ENCODE measurements at regions not wholly inside any gene's neighbourhood (a gene's known extent, or its start where the extent isn't known, plus 50 kb on each side); places are given as distances from the start of the nearest gene placed in this dataset.

DNA sequence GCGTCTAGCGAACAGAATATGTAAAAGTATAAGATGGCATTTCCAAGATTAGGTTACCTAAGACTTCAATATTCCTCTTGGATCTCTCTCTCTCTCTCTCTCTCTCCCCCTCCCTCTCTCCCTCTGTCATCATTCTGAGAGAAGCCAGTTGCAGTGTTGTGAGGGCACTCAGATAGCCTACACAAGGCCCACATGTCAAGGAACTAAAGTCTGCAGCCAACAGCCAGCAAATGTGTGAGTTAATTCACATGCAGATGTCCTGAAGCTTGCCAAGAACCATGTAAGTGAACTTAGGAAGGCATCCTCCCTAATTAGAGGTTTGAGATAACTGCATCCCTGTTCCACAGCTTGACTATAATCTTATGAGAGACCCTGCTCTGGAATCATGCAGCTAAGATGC lies 822.9 kb upstream of the PRR20A start:
- Histone ChIP-seq H3K4me3 (no peak overlapping the region), H3K4me1 (no peaks in the 10 kb centered on the region), H3K9me3 (no peaks in the 10 kb centered on the region), H3K36me3 (no peaks in the 10 kb centered on the region), H3K27ac (no peak overlapping the region), H3K27me3 (no peaks in the 10 kb centered on the region)
- DNase-seq (no peak), ATAC-seq (ENCODE audit: low FRiP score in 2 of 2) (no peak)
- TF ChIP-seq POLR2A (IDR thresholded peaks at IDR 0.05) (no peak), POLR2AphosphoS5 (IDR thresholded peaks at IDR 0.05) (no peak), EP300 (IDR thresholded peaks at IDR 0.05) (no peak)
- TF ChIP-seq, protein P1, sequence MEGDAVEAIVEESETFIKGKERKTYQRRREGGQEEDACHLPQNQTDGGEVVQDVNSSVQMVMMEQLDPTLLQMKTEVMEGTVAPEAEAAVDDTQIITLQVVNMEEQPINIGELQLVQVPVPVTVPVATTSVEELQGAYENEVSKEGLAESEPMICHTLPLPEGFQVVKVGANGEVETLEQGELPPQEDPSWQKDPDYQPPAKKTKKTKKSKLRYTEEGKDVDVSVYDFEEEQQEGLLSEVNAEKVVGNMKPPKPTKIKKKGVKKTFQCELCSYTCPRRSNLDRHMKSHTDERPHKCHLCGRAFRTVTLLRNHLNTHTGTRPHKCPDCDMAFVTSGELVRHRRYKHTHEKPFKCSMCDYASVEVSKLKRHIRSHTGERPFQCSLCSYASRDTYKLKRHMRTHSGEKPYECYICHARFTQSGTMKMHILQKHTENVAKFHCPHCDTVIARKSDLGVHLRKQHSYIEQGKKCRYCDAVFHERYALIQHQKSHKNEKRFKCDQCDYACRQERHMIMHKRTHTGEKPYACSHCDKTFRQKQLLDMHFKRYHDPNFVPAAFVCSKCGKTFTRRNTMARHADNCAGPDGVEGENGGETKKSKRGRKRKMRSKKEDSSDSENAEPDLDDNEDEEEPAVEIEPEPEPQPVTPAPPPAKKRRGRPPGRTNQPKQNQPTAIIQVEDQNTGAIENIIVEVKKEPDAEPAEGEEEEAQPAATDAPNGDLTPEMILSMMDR (IDR thresholded peaks at IDR 0.05) = no peak
- WGBS, 2 donors = 95 to 97% methylated on average over 2 of the region's 2 CpGs

DNA sequence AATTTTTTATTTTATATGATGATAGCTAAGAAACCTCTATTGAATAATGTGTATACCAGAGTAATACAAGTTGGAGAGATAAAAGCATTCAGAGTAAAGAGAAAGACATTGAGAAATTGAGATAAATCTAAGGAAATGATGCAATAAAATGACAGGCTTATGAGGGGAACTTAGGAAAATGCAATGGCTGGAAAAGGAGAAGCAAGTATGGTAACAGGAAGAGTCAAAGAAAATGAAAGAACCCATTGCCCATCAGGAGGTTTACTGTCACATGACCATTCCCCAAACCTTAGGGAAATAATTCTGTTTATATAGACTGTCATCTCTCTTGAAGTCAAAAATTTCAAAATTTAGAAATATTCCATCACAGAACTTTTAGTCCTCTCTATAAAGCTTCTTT lies 808.0 kb upstream of the PRR20A start:
- no peak for ATAC-seq (ENCODE audit: low FRiP score in 2 of 2)

DNA sequence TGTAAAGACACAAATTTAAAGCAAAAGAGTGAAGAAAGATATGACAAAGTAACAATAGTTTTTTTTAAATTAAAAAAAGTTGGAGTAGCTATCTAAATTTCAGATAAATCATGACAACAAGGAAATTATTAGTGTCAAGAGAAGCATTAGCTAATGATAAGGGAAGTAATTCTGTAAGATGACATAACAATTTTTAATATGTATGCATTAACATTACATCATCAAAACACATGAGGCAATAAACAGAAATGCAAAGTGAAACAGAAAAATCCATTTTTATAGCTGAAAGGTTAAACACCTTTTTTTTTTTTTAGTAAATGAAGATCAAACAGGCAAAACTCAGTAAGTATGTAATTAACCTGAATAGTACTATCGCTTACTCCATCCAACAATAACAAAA lies 804.9 kb upstream of the PRR20A start:
- H3K36me3 ChIP-seq = no peaks in the 10 kb centered on the region
- no peak overlapping the region for H3K4me3 ChIP-seq
- 86 to 94% methylated on average over 1 of the region's 1 CpG for WGBS, 2 donors
- H3K27ac ChIP-seq = no peak overlapping the region
- DNase-seq (no peak), ATAC-seq (ENCODE audit: low FRiP score in 2 of 2) (no peak)
- no peaks in the 10 kb centered on the region for H3K9me3 ChIP-seq
- H3K27me3 ChIP-seq = no peaks in the 10 kb centered on the region
- TF ChIP-seq, protein P1 (IDR thresholded peaks at IDR 0.05) = no peak
- no peak for TF ChIP-seq POLR2A (IDR thresholded peaks at IDR 0.05)
- H3K4me1 ChIP-seq = no peaks in the 10 kb centered on the region

More for the DNA sequence above, 808.0 kb upstream of the PRR20A start:
- no peak for TF ChIP-seq EP300 (IDR thresholded peaks at IDR 0.05)
- no peak for TF ChIP-seq POLR2AphosphoS5 (IDR thresholded peaks at IDR 0.05)
- TF ChIP-seq, protein P1 (IDR thresholded peaks at IDR 0.05) = no peak
- TF ChIP-seq POLR2A (IDR thresholded peaks at IDR 0.05) = no peak
- no peaks in the 10 kb centered on the region for H3K4me1 ChIP-seq
- no peaks in the 10 kb centered on the region for H3K36me3 ChIP-seq
- no peak overlapping the region for H3K27ac ChIP-seq
- H3K9me3 ChIP-seq = no peaks in the 10 kb centered on the region
- no peak for DNase-seq
- H3K27me3 ChIP-seq = no peaks in the 10 kb centered on the region
- H3K4me3 ChIP-seq = no peak overlapping the region

DNA sequence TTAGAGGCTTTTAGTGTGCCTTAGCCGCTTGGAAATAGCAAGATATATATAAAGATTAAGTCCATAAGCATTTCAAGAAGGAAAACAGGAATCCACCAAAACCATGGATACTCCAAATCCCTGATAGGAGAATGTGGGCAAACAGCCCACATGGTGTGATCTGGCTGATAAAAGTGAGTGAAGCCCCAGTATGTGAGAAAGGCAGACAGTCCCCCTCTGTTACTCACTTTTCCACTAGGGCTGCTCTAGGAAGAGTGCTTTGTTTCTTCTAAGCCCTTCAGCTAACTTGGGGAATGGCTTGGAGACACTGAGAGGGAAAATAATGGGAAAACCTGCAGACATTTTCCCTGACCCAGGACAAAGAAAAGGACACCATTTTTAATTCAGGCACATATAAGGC lies 802.3 kb upstream of the PRR20A start:
- TF ChIP-seq POLR2AphosphoS5 (IDR thresholded peaks at IDR 0.05) = no peak
- no peak for TF ChIP-seq POLR2A (IDR thresholded peaks at IDR 0.05)
- TF ChIP-seq EP300 (IDR thresholded peaks at IDR 0.05) = no peak
- TF ChIP-seq, protein P1 (IDR thresholded peaks at IDR 0.05) = no peak
- ATAC-seq (ENCODE audit: low FRiP score in 2 of 2) (no peak), DNase-seq (no peak)
- Histone ChIP-seq H3K36me3 (no peaks in the 10 kb centered on the region), H3K27ac (no peak overlapping the region), H3K4me1 (no peaks in the 10 kb centered on the region), H3K4me3 (no peak overlapping the region), H3K27me3 (no peaks in the 10 kb centered on the region), H3K9me3 (no peaks in the 10 kb centered on the region)
- 65 to 78% methylated on average over 1 of the region's 1 CpG for WGBS, 2 donors

DNA sequence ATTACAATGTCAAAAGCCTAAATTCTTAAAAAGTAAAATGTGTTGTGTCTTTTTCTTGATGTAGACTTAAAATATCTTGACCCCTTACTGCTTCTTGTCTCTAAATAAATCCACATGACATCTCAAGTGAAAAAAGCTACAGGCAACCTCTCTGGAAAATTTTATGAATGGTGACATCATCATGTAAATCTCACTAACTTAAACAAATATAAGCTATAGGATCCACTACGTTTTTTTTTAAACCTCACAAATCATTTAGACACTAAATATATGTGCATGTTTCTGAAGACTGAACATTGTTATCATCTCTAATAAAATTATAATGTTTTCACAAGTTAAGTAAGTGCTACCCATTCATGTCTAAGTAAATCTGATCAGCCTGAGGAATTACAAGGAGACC lies 793.7 kb upstream of the PRR20A start:
- H3K9me3 ChIP-seq = no peaks in the 10 kb centered on the region
- no peaks in the 10 kb centered on the region for H3K4me1 ChIP-seq
- DNase-seq = no peak
- H3K36me3 ChIP-seq = no peaks in the 10 kb centered on the region
- ATAC-seq (ENCODE audit: low FRiP score in 2 of 2) = no peak
- TF ChIP-seq EP300 (IDR thresholded peaks at IDR 0.05) = no peak
- no peak for TF ChIP-seq POLR2A (IDR thresholded peaks at IDR 0.05)
- TF ChIP-seq, protein P1 (IDR thresholded peaks at IDR 0.05) = no peak
- no peak for TF ChIP-seq POLR2AphosphoS5 (IDR thresholded peaks at IDR 0.05)
- WGBS, 2 donors = 40 to 43% methylated on average over 1 of the region's 1 CpG
- no peak overlapping the region for H3K4me3 ChIP-seq
- no peaks in the 10 kb centered on the region for H3K27me3 ChIP-seq
- H3K27ac ChIP-seq = no peak overlapping the region
